HEK293T (cell line): ENCODE measurements at regions not wholly inside any gene's neighbourhood (a gene's known extent, or its start where the extent isn't known, plus 50 kb on each side); places are given as distances from the start of the nearest gene placed in this dataset.

ENCODE experiments used
- ARNT ChIP-seq: fragments of 450-650 bp; IDR thresholded peaks from 2 replicates; pipeline ENCODE4 v1.6.1; 2017; ENCODE audit warnings: mild to moderate bottlenecking
- FOXA1 ChIP-seq: fragments of 450-650 bp; IDR thresholded peaks from 2 replicates; pipeline ENCODE4 v1.6.1; 2016; ENCODE audit warnings: mild to moderate bottlenecking
- FOXM1 ChIP-seq: fragments of 450-650 bp; IDR thresholded peaks from 2 replicates; pipeline ENCODE4 v1.6.1; 2017; ENCODE audit warnings: mild to moderate bottlenecking, borderline replicate concordance
- NFRKB ChIP-seq: fragments of 450-650 bp; IDR thresholded peaks from 2 replicates; pipeline ENCODE4 v1.6.1; 2016; ENCODE audit warnings: mild to moderate bottlenecking, moderate library complexity
- SP1 ChIP-seq: fragments of 450-650 bp; IDR thresholded peaks from 2 replicates; pipeline ENCODE4 v1.6.1; 2017

DNA sequence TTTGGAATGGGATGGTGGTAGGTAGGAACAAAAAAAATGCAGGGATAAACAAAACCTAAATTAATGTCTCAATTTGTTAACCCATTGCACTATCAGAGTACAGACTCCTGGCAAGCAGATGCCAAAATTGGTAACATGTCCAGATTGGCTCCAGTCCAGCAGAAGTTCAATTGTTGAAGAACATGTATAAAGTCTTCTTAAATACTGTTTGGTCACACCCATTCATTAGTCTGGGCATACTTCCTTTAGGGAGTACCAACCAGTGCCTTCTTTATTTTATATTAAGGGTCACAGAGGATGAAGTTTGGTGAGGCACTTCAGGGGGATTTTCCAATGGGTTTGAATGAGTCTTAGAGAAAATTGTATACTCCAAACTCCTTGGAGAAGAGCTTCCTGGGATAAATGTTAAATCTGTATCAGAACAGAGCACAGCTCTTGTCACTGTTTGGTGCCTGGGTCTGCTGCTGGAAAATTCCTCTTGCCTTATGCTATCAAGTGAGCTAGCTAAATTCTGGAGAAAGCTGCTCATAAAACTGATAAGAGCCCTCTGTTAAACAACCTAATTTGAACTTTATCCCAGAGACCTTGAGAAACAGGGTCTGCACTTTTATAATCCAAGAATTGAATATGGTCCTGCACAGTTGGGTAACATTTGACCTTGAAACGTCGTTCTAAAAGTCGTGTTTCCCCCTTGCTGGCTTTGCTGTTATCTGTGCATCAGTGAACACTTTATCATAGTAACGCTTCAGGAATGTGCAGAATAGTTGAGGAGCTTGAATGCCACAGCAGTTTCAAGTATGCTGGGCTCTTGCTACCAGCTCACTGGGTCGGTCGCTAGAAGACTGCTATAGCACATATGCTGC, 334.1 kb upstream of the CITED2 start:
- TF ChIP-seq ARNT, result no peak
- no peak for TF ChIP-seq NFRKB
- TF ChIP-seq SP1, result no peak
- no peak for TF ChIP-seq FOXM1
- TF ChIP-seq FOXA1, result no peak
